WERI-Rb-1 (cell line): ENCODE measurements at regions not wholly inside any gene's neighbourhood (a gene's known extent, or its start where the extent isn't known, plus 50 kb on each side); places are given as distances from the start of the nearest gene placed in this dataset.

ENCODE experiments used
- DNase-seq: peaks from one replicate; pipeline ENCODE4 v3.0.0-alpha.2; 2020
- H3K27ac ChIP-seq: fragments of 250-450 bp; sonication (Bioruptor Pico); 2 replicates; pipeline ENCODE4 v1.5.1; 2020; ENCODE audit warnings: mild to moderate bottlenecking, moderate library complexity
- H3K27me3 ChIP-seq: fragments of 250-450 bp; sonication (Bioruptor Pico); 2 replicates; pipeline ENCODE4 v1.5.1; 2021; ENCODE audit warnings: mild to moderate bottlenecking, low read depth, moderate library complexity; ENCODE audit not compliant: insufficient read depth, severe bottlenecking
- H3K36me3 ChIP-seq: fragments of 250-450 bp; sonication (Bioruptor Pico); 2 replicates; pipeline ENCODE4 v1.5.1; 2020; ENCODE audit warnings: mild to moderate bottlenecking, moderate library complexity
- H3K4me3 ChIP-seq: 2 replicates; pipeline ENCODE4 v1.5.1; 2011; ENCODE audit warnings: low read depth, mild to moderate bottlenecking, control low read depth, low read length
- H3K9me3 ChIP-seq: fragments of 250-450 bp; sonication (Bioruptor Pico); 2 replicates; pipeline ENCODE4 v1.5.1; 2021; ENCODE audit warnings: mild to moderate bottlenecking, moderate library complexity; ENCODE audit not compliant: severe bottlenecking
- CTCF ChIP-seq: IDR thresholded peaks from 2 replicates; pipeline ENCODE4 v1.5.1; 2011; ENCODE audit warnings: low read depth, mild to moderate bottlenecking, control low read depth, inconsistent platforms, low read length

- no peaks in the 10 kb centered on the region for H3K9me3 ChIP-seq
- DNase-seq, result no peak
- H3K27me3 ChIP-seq, result no peaks in the 10 kb centered on the region
- no peak overlapping the region for H3K4me3 ChIP-seq
- TF ChIP-seq CTCF, result no peak
- H3K36me3 ChIP-seq, result no peaks in the 10 kb centered on the region
- H3K27ac ChIP-seq, result no peak overlapping the region
These were observed 534.2 kb upstream of the RGS18 start for GRCh38 chr1:191624044-191624443.

DNA sequence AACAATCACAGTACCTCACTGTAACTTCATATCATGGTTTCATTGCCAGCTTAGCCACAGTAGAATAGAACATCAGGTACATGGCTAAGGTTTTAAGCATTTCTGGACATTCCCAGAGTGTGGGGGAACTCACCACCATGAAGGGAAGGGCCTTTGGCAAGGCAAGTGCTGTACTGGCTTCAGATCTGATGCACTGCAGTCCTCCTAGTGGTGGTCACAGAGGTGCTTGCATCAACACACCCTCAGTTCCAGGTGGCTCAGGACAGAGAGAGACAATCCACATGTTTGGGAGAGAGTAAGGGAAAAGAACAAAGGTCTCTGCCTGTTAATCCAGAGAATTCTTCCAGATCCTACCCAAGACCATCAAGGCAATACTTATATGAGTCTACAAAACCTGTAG, 528.4 kb upstream of the RGS18 start:
- no peaks in the 10 kb centered on the region for H3K27me3 ChIP-seq
- no peak overlapping the region for H3K27ac ChIP-seq
- H3K36me3 ChIP-seq, result no peaks in the 10 kb centered on the region
- no peak overlapping the region for H3K4me3 ChIP-seq
- H3K9me3 ChIP-seq, result no peaks in the 10 kb centered on the region
- no peak for DNase-seq
- no peak for TF ChIP-seq CTCF

DNA sequence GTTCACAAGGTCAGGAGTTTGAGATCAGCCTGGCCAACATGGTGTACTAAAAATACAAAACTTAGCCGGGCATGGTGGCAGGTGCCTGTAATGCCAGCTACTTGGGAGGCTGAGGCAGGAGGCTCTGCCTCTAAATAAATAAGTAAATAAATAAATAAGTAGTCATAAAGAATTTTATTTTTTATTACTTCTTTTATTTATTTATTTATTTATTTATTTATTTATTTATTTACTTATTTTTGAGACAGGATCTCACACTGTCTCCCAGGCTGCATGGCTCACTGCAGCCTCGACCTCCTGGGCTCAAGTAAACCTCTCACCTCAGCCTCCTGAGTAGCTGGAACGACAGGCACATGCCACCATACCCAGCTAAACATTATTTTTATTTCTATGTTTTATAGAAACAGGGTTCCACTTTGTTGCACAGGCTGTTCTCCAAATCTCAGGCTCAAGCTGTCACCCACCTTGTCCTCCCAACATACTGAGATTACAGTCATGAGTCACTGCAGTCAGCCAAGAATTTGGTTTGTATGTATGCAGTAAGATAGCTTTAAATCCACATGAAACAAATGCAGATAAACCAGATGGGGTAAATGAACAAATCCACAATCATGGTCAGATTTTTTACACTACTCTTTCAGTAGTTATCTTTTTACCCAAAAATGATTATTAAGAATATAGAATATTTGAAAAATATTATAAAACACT, 523.3 kb upstream of the RGS18 start:
- no peaks in the 10 kb centered on the region for H3K36me3 ChIP-seq
- no peaks in the 10 kb centered on the region for H3K9me3 ChIP-seq
- H3K27me3 ChIP-seq, result no peaks in the 10 kb centered on the region
- H3K4me3 ChIP-seq, result no peak overlapping the region
- DNase-seq, result no peak
- no peak overlapping the region for H3K27ac ChIP-seq
- no peak for TF ChIP-seq CTCF

DNA sequence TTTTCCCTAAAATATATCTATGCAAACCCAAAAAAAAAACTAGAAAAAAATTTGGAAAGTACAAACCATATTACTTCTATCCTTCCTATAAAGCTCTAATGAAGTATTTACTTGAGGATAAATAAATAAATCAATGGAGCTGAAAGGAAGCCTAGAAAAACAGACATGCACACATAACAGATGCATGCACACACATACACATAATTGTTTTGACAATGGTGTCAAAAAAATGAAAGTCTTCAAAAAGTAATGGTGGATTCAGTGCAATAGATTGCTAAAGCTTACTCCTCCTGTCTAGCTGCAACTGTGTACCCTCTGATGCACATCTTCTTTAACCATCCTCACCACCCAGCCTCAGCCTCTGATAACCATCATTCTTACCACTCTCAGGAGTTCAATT, 521.9 kb upstream of the RGS18 start:
- no peak overlapping the region for H3K4me3 ChIP-seq
- no peaks in the 10 kb centered on the region for H3K36me3 ChIP-seq
- DNase-seq, result no peak
- no peaks in the 10 kb centered on the region for H3K27me3 ChIP-seq
- H3K27ac ChIP-seq, result no peak overlapping the region
- no peak for TF ChIP-seq CTCF
- H3K9me3 ChIP-seq, result no peaks in the 10 kb centered on the region

DNA sequence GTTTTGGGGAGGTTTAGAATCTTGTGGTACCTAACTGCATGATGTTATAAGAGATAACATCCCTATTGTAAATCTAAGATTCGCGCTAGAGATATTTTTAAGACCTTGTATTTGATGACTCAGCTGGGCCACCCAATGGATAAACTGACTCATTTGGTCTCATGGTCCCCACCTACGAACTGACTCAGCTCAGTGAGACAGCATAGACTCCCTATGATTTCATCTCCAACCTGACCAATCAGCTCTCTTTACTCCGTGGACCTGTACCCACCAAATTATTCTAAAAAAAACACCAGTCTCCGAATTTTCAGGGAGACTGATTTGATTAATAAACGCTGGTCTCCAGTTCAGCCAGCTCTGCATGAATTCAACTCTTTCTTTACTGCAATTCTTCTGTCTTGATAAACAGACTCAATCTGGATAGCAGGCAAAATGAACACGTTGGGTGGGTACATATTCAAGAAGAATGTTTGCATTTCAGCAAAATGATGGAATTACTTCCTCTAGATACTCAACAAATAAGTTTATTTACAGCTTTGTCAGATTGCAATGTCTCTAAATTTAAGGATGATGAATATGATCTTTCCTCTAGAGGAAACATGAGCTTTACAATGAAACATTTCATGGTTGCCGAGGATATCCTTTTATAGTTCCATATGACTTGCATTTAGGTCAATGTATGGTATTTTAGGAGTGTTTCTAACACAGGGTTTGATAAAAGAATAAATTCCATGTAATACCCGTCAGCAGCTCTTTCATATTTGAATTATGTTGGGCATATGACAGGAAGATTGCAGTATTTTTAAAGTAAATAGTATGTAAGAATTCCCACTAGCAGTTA, 516.6 kb upstream of the RGS18 start:
- Histone ChIP-seq H3K9me3 (no peaks in the 10 kb centered on the region), H3K36me3 (no peaks in the 10 kb centered on the region), H3K27me3 (no peaks in the 10 kb centered on the region), H3K27ac (no peak overlapping the region), H3K4me3 (no peak overlapping the region)
- TF ChIP-seq CTCF, result no peak
- DNase-seq, result no peak
